OCI-LY3 (cell line): ENCODE measurements at regions not wholly inside any gene's neighbourhood (a gene's known extent, or its start where the extent isn't known, plus 50 kb on each side); places are given as distances from the start of the nearest gene placed in this dataset.

Experiments used
- EZH2phosphoT487 ChIP-seq: fragments of 200-600 bp; shearing (Covaris generic); IDR thresholded peaks from 2 replicates; pipeline ENCODE4 v1.6.1; 2018; ENCODE audit warnings: antibody characterized with exemption, mixed run types, low read depth
- TF ChIP-seq, protein P1 (sequence below): fragments of 200-600, 300-600 bp; sonication (generic); IDR thresholded peaks from 2 replicates; pipeline ENCODE4 v1.5.1; 2014; ENCODE audit warnings: antibody characterized with exemption, low read length, low read depth

DNA sequence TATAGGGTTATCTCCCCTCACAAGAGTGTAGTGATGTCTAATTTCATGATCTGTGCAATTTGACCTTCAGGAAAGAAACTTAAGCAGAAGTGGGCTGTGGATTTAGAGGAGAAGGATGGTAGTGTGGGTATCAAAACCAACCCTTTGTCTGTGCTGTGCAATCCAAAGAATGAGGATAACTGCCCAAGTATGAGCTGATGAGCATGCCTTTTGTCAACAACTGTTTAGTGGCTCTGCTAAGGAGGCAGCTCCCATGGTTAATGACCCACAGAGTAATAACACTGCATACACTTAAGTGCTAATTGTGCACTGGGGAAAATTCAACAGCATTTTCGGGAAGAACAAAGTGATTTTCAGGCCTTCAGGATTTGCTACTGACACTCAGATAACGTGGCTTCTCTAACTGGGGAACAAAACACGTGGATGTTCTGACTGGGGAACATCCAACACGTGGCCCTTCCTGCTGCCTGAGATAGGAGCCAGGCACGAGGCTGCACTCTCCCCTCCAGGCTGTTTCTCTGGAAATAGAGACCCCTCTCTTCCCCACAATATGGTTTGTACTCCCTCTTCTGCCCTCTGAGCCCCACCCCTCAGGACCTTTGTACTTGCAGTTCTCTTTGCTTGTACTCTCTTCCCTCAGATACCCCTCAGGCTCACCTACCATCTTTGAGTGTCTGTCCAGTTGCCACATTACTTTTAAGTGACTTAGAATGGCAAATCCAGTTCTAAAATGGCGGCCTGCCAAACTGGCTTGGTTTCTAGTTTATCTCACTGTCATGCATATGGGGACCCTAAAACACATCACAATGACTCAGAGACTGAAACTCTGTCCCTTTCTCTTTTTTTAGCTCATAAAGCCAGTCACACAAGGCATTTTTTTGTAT, 234.9 kb upstream of the POU2AF2 start:
- TF ChIP-seq, protein P1, sequence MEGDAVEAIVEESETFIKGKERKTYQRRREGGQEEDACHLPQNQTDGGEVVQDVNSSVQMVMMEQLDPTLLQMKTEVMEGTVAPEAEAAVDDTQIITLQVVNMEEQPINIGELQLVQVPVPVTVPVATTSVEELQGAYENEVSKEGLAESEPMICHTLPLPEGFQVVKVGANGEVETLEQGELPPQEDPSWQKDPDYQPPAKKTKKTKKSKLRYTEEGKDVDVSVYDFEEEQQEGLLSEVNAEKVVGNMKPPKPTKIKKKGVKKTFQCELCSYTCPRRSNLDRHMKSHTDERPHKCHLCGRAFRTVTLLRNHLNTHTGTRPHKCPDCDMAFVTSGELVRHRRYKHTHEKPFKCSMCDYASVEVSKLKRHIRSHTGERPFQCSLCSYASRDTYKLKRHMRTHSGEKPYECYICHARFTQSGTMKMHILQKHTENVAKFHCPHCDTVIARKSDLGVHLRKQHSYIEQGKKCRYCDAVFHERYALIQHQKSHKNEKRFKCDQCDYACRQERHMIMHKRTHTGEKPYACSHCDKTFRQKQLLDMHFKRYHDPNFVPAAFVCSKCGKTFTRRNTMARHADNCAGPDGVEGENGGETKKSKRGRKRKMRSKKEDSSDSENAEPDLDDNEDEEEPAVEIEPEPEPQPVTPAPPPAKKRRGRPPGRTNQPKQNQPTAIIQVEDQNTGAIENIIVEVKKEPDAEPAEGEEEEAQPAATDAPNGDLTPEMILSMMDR: no peak
- no peak for TF ChIP-seq EZH2phosphoT487
